KMS-11 (cell line): ENCODE measurements at regions not wholly inside any gene's neighbourhood (a gene's known extent, or its start where the extent isn't known, plus 50 kb on each side); places are given as distances from the start of the nearest gene placed in this dataset.

Experiments used
- H2AFZ ChIP-seq: fragments of 200-600 bp; sonication (generic); 2 replicates; pipeline ENCODE4 v1.6.1; 2016; ENCODE audit warnings: antibody characterized with exemption, mixed run types, low read depth
- H3K27ac ChIP-seq: fragments of 200-600 bp; sonication (generic); 2 replicates; pipeline ENCODE4 v1.6.1; 2016; ENCODE audit warnings: mild to moderate bottlenecking, mixed run types
- H3K27me3 ChIP-seq: fragments of 200-600 bp; sonication (generic); 2 replicates; pipeline ENCODE4 v1.6.1; 2017; ENCODE audit warnings: mild to moderate bottlenecking, low read depth, mixed run types, moderate library complexity; ENCODE audit not compliant: insufficient read depth
- H3K36me3 ChIP-seq: fragments of 200-600 bp; sonication (generic); 2 replicates; pipeline ENCODE4 v1.6.1; 2017; ENCODE audit warnings: mild to moderate bottlenecking, mixed run types; ENCODE audit not compliant: insufficient read depth
- H3K4me1 ChIP-seq: fragments of 200-600 bp; sonication (generic); 2 replicates; pipeline ENCODE4 v1.6.1; 2016; ENCODE audit warnings: mild to moderate bottlenecking, low read depth, mixed run types; ENCODE audit not compliant: poor library complexity, severe bottlenecking
- H3K4me2 ChIP-seq: fragments of 200-600 bp; sonication (generic); 2 replicates; pipeline ENCODE4 v1.7.0; 2016; ENCODE audit warnings: mild to moderate bottlenecking, mixed run types
- H3K4me3 ChIP-seq: fragments of 200-600 bp; sonication (generic); IDR thresholded peaks from 2 replicates; pipeline ENCODE4 v1.6.1; 2017; ENCODE audit warnings: low read depth, low read length, mixed read lengths; ENCODE audit not compliant: insufficient read depth
- H3K79me2 ChIP-seq: fragments of 200-600 bp; sonication (generic); 2 replicates; pipeline ENCODE4 v1.6.1; 2016; ENCODE audit warnings: low read depth, mixed run types; ENCODE audit not compliant: insufficient read depth
- H3K9ac ChIP-seq: fragments of 200-600 bp; sonication (generic); 2 replicates; pipeline ENCODE4 v1.6.1; 2016; ENCODE audit warnings: mild to moderate bottlenecking, mixed run types
- H4K20me1 ChIP-seq: fragments of 200-600 bp; sonication (generic); 2 replicates; pipeline ENCODE4 v1.6.1; 2016; ENCODE audit warnings: mild to moderate bottlenecking, mixed run types; ENCODE audit not compliant: insufficient read depth
- CTCF ChIP-seq: fragments of 200-600 bp; sonication (generic); conservative IDR thresholded peaks from 2 replicates; pipeline ENCODE4 v1.6.1; 2017; ENCODE audit warnings: low read depth, mild to moderate bottlenecking, antibody characterized with exemption, low read length, moderate library complexity, mixed read lengths

- H3K9ac ChIP-seq, result no peak overlapping the region
- H4K20me1 ChIP-seq, result no peaks in the 10 kb centered on the region
- no peak for TF ChIP-seq CTCF
- no peak overlapping the region for H2AFZ ChIP-seq
- H3K4me1 ChIP-seq, result no peaks in the 10 kb centered on the region
- no peak overlapping the region for H3K4me2 ChIP-seq
- H3K27ac ChIP-seq, result no peak overlapping the region
- no peaks in the 10 kb centered on the region for H3K36me3 ChIP-seq
- H3K79me2 ChIP-seq, result no peaks in the 10 kb centered on the region
- no peak overlapping the region for H3K4me3 ChIP-seq
- no peaks in the 10 kb centered on the region for H3K27me3 ChIP-seq
Observed at GRCh38 chr2:21466341-21466927, 342.7 kb downstream of the TDRD15 start.

- Histone ChIP-seq H3K79me2 (no peaks in the 10 kb centered on the region), H2AFZ (no peak overlapping the region), H3K36me3 (no peaks in the 10 kb centered on the region), H4K20me1 (no peaks in the 10 kb centered on the region), H3K4me1 (no peaks in the 10 kb centered on the region), H3K9ac (no peak overlapping the region), H3K4me2 (no peak overlapping the region), H3K4me3 (no peak overlapping the region), H3K27me3 (no peaks in the 10 kb centered on the region), H3K27ac (no peak overlapping the region)
- TF ChIP-seq CTCF, result no peak
Observed at GRCh38 chr2:21467280-21467818, 343.6 kb downstream of the TDRD15 start.

GRCh38 chr2:21467910-21468309 lies 344.1 kb downstream of the TDRD15 start:
- H4K20me1 ChIP-seq, result no peaks in the 10 kb centered on the region
- no peak for TF ChIP-seq CTCF
- no peak overlapping the region for H3K27ac ChIP-seq
- no peaks in the 10 kb centered on the region for H3K36me3 ChIP-seq
- H3K4me1 ChIP-seq, result no peaks in the 10 kb centered on the region
- H3K79me2 ChIP-seq, result no peaks in the 10 kb centered on the region
- no peak overlapping the region for H3K9ac ChIP-seq
- H3K27me3 ChIP-seq, result no peaks in the 10 kb centered on the region
- H3K4me3 ChIP-seq, result no peak overlapping the region
- no peak overlapping the region for H3K4me2 ChIP-seq
- H2AFZ ChIP-seq, result no peak overlapping the region

GRCh38 chr2:21468624-21469023 lies 344.9 kb downstream of the TDRD15 start:
- TF ChIP-seq CTCF, result no peak
- Histone ChIP-seq H3K79me2 (no peaks in the 10 kb centered on the region), H2AFZ (no peak overlapping the region), H3K9ac (no peak overlapping the region), H3K4me3 (no peak overlapping the region), H4K20me1 (no peaks in the 10 kb centered on the region), H3K36me3 (no peaks in the 10 kb centered on the region), H3K27me3 (no peaks in the 10 kb centered on the region), H3K4me1 (no peaks in the 10 kb centered on the region), H3K27ac (no peak overlapping the region), H3K4me2 (no peak overlapping the region)
